WERI-Rb-1 (cell line): ENCODE measurements at regions not wholly inside any gene's neighbourhood (a gene's known extent, or its start where the extent isn't known, plus 50 kb on each side); places are given as distances from the start of the nearest gene placed in this dataset.

Experiments used
- DNase-seq: peaks from one replicate; pipeline ENCODE4 v3.0.0-alpha.2; 2020
- H3K27ac ChIP-seq: fragments of 250-450 bp; sonication (Bioruptor Pico); 2 replicates; pipeline ENCODE4 v1.5.1; 2020; ENCODE audit warnings: mild to moderate bottlenecking, moderate library complexity
- H3K27me3 ChIP-seq: fragments of 250-450 bp; sonication (Bioruptor Pico); 2 replicates; pipeline ENCODE4 v1.5.1; 2021; ENCODE audit warnings: mild to moderate bottlenecking, low read depth, moderate library complexity; ENCODE audit not compliant: insufficient read depth, severe bottlenecking
- H3K36me3 ChIP-seq: fragments of 250-450 bp; sonication (Bioruptor Pico); 2 replicates; pipeline ENCODE4 v1.5.1; 2020; ENCODE audit warnings: mild to moderate bottlenecking, moderate library complexity
- H3K4me3 ChIP-seq: 2 replicates; pipeline ENCODE4 v1.5.1; 2011; ENCODE audit warnings: low read depth, mild to moderate bottlenecking, control low read depth, low read length
- H3K9me3 ChIP-seq: fragments of 250-450 bp; sonication (Bioruptor Pico); 2 replicates; pipeline ENCODE4 v1.5.1; 2021; ENCODE audit warnings: mild to moderate bottlenecking, moderate library complexity; ENCODE audit not compliant: severe bottlenecking
- CTCF ChIP-seq: IDR thresholded peaks from 2 replicates; pipeline ENCODE4 v1.5.1; 2011; ENCODE audit warnings: low read depth, mild to moderate bottlenecking, control low read depth, inconsistent platforms, low read length

GRCh38 chr10:51000164-51000563 is 74.1 kb upstream of the PRKG1 start:
- H3K36me3 ChIP-seq: no peaks in the 10 kb centered on the region
- H3K9me3 ChIP-seq: no peaks in the 10 kb centered on the region
- H3K27me3 ChIP-seq: peaks cover 15% of the 10 kb centered on the region
- no peak for TF ChIP-seq CTCF
- H3K4me3 ChIP-seq: no peak overlapping the region
- no peak for DNase-seq
- no peak overlapping the region for H3K27ac ChIP-seq

DNA sequence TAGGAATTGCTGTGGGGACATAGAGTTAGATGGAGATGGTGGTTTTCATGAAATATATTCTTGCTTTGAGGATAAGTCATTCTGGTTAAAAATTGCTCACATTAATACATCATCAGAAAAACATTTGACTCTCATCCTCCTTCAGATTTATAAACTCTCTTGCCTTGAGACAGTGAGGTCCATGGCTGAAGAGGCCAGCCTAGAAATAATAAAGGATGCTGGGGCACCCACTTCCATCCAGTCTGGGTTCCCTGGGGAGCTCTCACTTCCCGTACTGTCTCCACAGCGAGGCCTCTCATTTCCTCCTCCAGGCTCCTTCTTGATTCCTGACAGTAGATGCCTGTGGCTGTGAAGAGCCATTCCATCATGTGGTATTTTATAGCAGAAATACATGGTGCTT is 73.3 kb upstream of the PRKG1 start:
- no peak for TF ChIP-seq CTCF
- Histone ChIP-seq H3K9me3 (no peaks in the 10 kb centered on the region), H3K27ac (no peak overlapping the region), H3K27me3 (peaks cover 20% of the 10 kb centered on the region), H3K4me3 (no peak overlapping the region), H3K36me3 (no peaks in the 10 kb centered on the region)
- DNase-seq: no peak

DNA sequence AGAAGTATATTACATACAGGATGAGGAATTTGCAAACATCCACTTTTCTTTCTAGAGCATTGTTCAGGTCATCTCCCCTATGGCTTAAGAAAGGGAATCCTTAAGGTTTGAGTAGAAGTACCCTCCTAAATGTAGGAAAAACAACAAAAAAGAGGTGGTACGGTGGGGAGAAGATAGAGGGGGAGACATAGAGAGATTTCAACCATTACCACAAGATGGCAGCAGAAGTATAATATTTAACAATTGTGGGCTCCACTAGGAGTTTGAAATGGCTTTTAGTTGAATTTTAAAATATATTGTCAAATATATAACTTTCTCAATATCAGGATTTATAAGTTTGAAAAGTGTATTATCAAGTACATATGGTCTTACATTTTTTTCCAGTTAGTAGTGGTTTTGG is 72.7 kb upstream of the PRKG1 start:
- no peak for TF ChIP-seq CTCF
- Histone ChIP-seq H3K27me3 (peaks cover 17% of the 10 kb centered on the region), H3K36me3 (no peaks in the 10 kb centered on the region), H3K27ac (no peak overlapping the region), H3K4me3 (no peak overlapping the region), H3K9me3 (no peaks in the 10 kb centered on the region)
- DNase-seq: no peak

DNA sequence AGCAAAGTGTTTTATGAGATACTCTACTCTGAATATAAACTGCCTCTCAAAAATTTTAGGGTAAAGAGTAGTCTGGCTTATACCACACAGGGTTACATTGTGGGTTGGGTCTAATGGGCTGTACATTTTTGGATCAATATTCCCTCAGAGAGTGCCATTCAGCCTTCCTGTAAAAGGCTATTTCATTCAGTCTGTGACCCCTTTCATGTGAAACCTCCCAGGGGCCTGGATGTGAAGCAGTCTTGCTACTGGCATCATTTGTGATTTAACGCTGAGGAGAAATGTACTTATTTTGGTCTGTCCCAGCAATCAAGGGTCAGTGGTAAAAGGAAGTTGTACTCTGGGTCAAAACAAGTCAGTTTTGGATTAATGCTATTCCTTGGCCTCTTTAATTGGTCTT is 71.8 kb upstream of the PRKG1 start:
- H3K4me3 ChIP-seq: no peak overlapping the region

DNA sequence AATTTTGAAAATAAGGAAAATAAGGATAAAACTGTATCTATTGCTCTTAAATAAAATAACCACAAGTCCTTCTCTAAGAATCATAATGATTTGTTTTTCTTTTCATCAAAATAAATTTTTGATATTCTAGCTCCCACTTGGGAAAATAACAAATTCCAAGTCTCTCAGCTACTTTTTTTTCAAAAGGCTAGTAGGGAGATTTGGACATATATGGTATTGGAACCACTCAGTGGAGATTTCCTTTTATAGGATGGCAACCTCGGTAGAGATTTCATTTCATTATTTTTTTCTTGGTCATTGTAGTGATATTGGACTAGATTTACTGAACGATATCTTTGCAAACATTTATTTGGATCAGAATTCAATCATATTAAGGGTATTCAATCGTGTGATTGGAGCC is 69.5 kb upstream of the PRKG1 start:
- no peak overlapping the region for H3K4me3 ChIP-seq
- no peaks in the 10 kb centered on the region for H3K36me3 ChIP-seq
- no peak overlapping the region for H3K27ac ChIP-seq
- H3K27me3 ChIP-seq: peaks cover 16% of the 10 kb centered on the region
- no peak for TF ChIP-seq CTCF
- DNase-seq: no peak
- no peaks in the 10 kb centered on the region for H3K9me3 ChIP-seq

More for the DNA sequence above, 71.8 kb upstream of the PRKG1 start:
- no peaks in the 10 kb centered on the region for H3K36me3 ChIP-seq
- peaks cover 16% of the 10 kb centered on the region for H3K27me3 ChIP-seq
- no peak overlapping the region for H3K27ac ChIP-seq
- TF ChIP-seq CTCF: no peak
- DNase-seq: no peak
- H3K9me3 ChIP-seq: no peaks in the 10 kb centered on the region

DNA sequence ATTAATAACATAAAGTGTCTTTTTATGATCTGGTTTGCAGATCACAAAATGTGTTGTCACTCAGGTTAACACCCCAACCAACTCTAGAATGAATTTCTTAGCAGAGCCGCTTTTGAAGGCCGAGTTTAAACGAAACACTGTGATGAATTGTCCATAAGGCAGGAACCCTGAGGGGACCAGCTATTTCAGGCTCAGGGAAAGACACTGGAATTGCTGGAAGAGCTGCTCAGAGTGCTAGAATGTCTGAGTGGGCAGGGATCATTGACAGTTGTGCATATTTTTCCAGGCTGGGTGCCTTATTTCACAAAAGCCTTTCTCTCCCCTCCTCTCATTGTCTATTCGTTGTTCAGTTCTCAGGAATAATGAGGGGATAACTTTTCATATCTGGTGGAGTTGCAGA is 68.7 kb upstream of the PRKG1 start:
- H3K36me3 ChIP-seq: no peaks in the 10 kb centered on the region
- no peak for DNase-seq
- H3K27ac ChIP-seq: no peak overlapping the region
- H3K27me3 ChIP-seq: peaks cover 14% of the 10 kb centered on the region
- H3K4me3 ChIP-seq: no peak overlapping the region
- no peak for TF ChIP-seq CTCF
- no peaks in the 10 kb centered on the region for H3K9me3 ChIP-seq
